Stimulated activated CD8-positive, alpha-beta memory T cell treated with anti-CD3 and anti-CD28 coated beads, Interleukin-7, amount 100 ng/mL, for 48 hours (primary cell): ENCODE measurements at regions not wholly inside any gene's neighbourhood (a gene's known extent, or its start where the extent isn't known, plus 50 kb on each side); places are given as distances from the start of the nearest gene placed in this dataset.
"Not testable (repeated sequence)": the region's sequence is repeated elsewhere in the genome, so short reads cannot be mapped to it uniquely, and the experiment has no call there.

ENCODE experiments used
- DNase-seq, 2 donors: peaks; one replicate each; pipeline ENCODE4 v3.0.0-alpha.2; 2020; ENCODE audit warnings: low read depth in 1 of 2; ENCODE audit errors: extremely low read depth in 1 of 2

DNA sequence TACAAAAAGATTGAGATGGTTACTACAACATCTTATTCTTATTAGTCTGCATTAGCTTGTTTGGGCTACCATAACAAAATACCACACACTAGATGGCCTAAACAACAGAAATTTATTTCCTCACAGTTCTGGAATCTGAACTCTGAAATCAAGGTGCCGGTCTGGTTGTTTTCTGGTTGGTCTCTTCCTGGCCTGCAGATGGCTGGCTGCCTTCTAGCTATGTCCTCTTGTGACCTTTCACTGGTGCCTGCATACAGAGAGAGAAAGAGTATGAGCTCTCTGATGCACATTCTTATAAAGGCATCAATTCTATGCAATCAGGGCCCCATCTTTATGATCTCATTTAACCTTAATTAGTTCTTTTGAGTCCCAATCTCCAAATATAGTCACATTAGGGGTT, 696.5 kb downstream of the TDRD15 start:
- no peak for DNase-seq

DNA sequence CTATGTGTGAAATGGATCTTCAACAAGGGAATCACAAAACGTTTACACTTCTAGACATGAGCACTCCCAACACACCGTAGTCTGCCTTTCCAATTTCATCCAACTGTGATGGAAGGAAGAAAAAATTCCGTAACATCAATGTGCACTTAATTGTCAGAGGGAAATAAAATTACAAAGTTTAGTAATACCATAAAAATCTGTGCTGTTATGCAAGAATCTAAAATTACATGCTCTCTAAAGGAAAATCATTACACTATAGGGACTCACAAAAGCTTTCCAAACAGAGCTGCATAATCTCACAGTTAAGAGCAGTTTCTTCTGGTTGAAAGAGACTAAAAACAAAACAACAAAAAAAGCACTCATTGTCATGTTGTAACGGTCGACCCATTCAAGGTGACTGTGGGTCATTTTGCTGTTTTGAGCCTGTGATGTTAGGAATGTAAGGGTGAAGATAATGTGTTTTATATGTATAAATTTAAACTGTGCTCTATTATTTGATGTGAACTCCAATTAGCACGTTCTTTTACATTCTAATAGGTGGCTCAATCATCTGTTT, 698.0 kb downstream of the TDRD15 start:
- DNase-seq: no peak

DNA sequence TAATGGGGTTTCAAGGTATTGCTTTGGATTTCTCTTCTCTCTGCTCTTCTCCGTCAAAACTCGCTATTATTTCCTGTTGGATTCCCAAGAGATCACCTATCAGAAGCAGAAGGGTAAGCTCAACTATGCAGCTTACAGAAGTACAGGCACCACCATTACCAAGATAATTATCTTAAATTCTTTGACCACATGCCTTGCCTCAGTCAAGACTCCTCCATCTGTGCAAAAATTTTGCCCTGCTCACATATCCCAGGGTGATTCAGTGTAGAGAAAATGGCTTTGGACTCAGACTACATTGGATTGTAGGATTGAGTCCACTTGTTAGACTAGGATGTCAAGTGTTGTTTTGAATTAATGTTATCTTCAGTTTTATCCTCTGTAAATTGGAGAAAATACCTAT, 698.7 kb downstream of the TDRD15 start:
- DNase-seq: no peak

DNA sequence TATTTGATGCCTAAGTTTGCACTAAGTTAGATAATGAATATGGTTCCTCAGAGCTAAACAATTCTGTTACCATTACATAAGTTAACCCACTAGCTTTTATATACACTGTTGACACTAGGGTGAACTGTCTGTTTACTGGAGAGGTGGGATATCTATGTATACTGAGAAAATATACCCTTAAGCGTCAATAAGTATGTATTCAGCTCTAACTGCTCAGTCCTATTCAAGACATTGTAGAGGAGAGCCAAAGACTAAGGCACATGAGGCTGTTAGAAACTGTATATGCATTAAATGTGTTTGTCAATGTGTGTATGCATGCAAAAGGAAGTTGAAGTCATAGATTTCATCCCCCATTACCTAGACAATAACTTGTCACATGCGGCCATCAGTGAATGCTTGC, 710.0 kb downstream of the TDRD15 start:
- DNase-seq: no peak

DNA sequence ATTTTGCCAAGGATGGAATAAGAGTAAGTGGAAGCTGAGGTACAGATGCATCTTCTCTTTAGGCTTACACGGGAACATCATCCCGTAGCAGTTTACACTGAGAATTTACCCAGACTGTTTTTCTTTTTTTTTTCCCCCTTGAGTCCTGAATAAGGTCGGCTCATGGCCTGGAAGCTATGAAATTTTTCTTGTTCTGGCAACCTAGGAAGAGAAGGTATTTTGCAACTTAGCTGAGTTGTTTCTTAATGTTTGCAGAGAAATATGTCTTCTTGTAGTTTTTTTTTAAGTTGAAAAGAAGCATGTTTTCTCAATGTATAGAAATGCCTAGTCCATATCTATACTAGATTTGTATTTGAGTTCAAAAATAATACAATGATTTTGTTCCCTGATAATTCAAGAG, 712.5 kb downstream of the TDRD15 start:
- no peak for DNase-seq

DNA sequence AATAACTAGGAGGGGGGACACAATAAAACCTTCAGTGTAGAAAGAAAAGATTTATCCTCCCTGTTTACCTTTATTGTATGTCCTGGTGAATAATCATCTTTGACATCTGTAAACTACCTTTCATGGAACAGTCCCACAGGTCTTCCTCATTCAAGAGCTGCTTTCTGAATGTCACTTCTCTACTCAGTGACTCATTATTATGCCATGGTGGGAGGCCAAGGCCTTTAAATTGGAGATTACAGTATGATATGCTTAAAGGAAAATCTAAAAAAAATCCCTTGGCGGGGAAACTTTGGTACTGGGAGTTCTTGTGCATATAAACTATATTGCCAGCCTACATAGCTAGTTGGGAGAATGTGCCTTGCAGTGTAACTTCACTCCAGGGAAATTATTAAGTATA, 713.0 kb downstream of the TDRD15 start:
- no peak for DNase-seq

DNA sequence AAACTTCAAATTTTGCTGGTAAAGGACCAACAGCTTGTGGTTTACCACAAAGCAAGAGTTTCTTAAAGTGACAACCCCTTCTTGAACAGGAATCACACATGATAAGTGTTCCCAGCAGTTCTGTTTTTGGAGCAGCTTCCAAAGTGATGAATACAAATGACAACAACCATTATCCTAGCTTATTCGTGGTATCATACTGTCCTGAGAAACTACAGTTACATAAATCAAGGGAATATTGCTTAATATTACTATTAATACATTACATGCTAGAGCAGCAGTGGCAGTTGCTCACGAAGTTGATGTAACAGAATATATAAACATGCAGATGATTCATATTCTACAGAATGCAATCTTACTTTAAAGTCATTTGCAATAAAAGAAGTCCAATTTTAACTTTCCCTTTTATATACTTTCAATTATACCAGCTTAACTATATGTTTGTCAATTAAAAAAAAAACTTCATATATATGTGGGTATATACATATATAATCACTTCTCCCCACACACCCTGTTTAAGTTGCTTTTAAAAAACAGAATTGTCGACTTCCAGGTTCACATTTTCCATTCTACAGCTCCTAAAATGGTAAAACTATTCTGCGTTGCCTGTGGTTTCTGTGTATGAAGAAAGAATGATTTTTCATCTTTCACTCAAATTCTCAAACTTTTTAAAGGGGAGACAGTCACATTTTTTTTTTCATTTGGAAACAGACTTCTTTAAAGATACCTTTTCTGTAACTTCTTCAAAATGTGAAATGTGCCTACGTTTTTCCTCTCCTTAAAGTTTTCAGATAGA, 713.6 kb downstream of the TDRD15 start:
- no peak for DNase-seq

DNA sequence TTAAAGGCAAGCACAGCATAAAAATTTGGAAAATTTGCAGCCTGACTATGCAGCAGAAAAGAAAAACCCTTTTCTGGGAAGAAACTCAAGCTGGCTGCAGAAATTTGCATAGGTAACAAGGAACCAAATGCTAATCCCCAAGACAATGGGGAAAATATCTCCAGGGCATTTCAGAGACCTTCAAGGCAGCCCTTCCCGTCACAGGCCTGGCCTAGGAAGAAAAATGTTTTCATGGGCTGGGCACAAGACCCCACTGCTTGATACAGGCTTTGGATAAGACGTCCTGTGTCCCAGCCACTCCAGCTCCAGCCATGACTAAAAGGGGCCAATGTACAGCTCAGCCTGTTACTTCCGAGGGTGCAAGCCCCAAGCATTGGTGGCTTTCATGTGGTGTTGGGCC, 717.6 kb downstream of the TDRD15 start:
- no peak for DNase-seq

DNA sequence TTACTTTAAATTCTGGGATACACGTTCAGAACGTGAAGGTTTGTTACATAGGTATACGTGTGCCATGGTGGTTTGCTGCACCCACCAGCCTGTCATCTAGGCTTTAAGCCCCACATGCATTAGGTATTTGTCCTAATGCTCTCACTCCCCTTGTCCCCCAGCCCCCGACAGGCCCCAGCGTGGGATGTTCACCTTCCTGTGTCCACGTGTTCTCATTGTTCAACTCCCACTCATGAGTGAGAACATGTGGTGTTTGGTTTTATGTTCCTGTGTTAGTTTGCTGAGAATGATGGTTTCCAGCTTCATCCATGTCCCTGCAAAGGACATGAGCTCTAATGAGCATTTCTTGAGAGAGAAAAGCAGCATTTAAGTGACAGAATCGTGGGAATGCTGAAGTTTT, 726.6 kb downstream of the TDRD15 start:
- not testable (repeated sequence) for DNase-seq

DNA sequence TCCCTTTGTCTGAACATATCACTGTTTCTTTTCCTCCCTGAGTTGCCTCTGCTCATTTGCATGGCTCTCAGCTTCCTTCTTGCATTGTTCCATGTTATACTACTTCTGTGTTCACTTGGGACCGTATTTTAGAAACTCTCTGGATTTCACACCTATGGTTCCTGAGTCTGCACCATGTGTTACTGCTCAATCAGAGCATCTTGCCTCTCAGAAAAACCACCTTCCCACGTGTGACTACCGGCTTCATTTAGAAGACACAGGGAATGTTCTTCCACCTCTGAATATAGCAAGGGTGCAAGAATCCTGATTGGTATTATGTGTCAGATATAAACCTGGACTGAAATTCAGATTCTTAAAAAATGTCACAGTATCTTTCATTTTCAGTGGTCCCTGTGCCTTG, 731.2 kb downstream of the TDRD15 start:
- DNase-seq: no peak

DNA sequence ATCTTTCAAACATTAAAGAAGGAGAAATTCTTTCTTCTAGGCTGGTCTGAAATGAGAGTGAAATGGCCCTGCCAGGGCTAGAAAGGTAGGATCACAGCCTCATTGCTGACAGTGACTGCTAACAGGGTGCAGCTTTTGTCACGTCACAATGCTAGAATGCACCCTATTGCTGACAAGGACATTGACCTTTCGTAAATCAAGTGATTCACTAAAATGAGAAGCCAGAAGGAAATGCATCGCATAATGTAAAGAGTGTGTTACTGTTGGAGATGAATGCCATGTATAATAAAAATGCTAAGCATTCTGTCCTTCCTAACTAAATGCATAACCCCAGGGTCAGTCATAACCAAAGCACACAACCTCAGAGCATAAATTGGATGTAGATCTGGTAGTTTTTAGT, 732.9 kb downstream of the TDRD15 start:
- no peak for DNase-seq

DNA sequence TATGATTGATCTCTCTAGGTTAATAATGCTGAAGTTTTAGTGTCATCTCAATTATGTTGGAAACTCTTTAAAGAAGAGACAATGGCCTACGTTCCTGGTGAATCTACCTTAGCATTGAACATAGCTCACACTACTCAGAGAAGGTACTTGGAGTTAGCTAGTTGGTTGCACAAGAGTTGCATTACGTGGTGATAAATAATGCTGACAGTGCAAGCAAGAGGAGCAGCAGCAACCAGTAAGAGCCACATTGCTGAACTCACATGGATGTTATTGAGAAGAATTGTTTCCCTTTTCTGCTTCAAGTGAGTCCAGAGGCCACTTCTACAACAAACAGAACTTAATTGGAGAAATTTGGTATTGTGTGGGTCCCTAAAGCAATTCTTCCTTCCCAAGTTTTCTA, 737.1 kb downstream of the TDRD15 start:
- DNase-seq: no peak

DNA sequence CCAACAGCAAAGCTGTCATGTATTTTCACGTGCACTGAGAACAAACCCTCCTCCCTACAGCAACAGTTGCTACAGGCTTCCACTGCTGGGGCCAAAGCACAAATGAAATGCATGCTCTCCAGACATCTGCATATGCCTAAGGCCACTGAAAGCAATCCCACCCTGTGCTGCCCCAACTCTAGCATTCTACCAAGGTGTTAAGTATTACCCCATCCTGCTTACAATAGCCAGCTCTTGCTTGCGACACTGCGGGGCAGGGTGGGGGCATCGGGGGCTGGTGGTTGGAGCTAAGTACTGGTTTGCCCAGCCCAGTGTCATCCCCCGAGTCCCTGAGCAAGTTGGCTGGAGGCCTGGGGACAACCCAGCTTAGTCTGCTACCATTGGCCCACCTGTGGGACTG, 742.5 kb downstream of the TDRD15 start:
- no peak for DNase-seq

DNA sequence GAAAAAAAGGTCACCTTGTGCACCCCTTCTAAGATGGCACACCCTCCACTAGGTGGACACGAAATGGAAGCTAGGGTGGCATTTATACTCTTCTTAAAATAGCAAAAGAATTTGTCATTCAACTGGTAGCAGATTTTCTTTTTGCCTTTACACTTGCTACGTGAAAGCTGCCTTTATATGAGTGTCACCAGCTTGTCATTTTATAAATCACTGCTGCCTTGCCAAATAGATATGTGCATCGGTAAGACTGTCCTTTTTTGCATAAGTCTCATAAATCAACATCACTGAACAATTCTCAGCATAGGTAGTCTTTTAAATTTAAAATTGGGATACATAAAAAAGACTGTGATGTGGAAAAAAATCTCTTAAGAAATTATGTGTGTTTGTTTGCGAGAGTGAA, 764.1 kb downstream of the TDRD15 start:
- no peak for DNase-seq

DNA sequence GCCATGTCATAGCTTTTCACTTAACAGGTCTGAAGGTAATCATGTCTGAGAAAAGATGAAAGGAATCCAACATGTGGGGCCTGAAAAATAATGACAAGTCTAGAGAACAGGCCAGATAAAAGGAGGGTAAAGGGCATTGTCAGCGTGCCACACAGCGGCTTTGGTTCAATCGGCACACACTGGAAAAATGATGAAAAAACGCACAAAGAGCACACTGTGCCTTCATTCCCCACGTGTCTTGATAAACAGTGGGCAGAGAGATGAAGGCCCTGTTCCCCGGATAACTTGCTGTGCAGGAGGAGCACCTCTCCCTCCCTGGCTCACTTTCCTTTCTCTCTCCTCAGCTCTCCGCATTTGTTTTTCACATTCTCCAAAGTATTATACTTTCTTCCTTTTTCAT, 766.3 kb downstream of the TDRD15 start:
- no peak for DNase-seq

DNA sequence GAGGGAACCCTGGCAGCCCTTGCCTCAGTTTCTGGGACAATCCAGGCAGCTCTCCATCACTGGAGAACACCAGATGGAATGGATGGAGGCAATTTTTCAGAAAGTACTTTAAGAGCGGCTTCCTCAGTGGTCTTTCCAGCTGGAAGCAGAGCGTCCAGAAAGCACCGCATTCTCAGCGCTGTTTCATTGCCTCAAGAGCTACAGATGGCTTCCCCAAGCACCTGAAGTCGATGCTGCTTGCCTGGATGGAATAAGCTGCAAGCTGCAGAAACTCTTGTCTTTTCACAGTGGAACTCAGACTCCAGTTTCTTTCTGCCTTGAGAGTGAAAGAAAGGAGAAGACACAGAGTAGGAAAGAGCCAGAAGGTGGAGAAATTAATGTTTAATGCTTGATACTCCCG, 766.9 kb downstream of the TDRD15 start:
- no peak for DNase-seq

DNA sequence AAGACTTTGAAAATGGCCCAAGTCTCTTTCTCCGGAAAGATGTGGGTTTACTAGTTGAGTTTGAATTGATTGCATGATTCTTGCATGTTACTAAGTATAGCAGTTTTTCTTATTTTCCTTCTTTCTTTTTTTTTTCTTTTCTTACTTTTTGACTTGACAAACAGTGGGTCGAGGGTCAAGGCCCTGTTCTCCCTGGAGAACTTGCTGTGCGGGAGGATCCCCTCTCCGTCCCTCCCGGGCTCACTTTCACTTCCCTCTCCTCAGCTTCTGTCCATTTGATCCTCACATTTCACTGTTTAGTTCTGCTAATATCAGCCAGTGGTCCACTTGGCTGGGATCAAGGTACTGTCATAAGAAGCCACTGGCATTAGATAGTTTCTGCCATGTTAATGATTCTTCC, 767.4 kb downstream of the TDRD15 start:
- no peak for DNase-seq

DNA sequence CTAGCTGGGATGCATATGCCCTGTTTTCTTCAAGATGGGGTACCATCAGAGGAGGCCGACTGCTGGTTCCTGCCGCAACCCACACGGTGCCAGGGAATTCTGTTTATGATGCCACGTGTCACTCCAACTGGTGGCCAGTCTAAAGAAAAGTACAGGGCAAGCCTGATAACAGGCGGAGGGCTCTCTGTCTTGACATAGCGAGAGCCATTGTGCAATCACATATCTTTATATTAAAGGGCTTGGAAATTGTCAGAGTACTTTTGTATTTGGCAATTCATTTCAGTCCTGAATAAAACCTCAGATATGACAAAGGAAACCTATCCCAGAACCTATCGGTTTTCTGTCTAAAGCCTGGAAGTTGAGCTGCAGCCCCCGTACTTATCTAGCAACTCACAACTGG, 768.4 kb downstream of the TDRD15 start:
- DNase-seq: no peak

DNA sequence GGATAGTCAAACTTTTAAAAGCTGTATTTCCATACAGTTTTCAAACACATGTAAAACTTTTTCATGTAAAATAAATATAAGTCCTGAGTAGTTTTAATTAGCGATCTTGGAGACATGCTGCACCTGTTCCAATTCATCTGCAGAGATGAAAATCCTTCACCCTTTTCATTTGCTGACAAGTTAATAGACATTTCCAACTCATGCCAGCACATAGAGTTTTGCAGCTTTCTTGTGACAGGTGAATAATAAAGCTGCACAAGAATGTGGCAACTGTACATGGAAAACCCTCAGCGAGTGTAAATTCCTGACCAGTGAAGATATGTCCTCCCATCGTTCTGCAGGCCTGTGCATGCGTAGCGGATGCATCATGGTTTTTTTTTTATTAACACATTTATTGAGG, 771.4 kb downstream of the TDRD15 start:
- DNase-seq: no peak

DNA sequence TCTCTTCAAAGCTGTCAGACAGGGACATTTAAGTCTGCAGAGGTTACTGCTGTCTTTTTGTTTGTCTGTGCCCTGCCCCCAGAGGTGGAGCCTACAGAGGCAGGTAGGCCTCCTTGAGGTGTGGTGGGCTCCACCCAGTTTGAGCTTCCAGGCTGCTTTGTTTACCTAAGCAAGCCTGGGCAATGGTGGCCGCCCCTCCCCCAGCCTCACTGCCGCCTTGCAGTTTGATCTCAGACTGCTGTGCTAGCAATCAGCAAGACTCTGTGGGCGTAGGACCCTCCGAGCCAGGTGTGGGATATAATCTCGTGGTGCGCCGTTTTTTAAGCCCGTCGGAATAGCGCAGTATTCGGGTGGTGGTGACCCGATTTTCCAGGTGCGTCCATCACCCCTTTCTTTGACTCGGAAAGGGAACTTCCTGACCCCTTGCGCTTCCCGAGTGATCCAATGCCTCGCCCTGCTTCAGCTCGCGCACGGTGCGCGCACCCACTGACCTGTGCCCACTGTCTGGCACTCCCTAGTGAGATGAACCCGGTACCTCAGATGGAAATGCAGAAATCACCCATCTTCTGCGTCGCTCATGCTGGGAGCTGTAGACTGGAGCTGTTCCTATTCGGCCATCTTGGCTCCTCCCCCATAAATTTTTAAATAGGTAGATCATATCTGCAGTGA, 785.1 kb downstream of the TDRD15 start:
- not testable (repeated sequence) for DNase-seq

DNA sequence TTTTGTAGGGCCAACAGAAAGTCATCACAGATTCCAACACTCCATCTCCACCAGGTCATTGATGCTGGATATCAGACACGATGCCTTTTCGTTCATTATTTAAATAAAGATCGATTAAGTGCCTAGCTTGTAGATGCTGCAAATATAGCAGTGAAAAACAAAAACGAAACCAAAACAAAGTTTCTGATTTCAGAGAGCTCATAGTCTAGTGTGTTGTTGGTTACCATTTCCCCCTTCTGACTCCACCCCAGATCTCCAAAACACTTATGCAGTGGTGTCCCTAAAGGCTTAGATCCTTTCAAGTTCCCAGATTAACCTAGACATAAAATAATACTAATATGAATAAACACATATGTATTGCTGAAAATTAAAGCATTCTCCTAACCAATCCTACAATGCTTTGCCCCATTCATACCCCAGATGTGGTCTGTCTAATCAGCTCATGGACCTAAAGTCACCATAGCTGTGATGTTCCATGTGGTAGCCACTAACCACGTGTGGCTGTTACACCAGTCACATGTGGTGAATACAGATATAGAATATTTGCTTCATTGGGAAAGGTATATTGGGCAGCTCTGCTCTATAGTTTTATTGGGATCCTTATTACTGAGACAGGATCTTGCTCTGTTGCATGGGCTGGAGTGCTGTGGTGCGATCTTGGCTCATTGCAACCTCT, 787.2 kb downstream of the TDRD15 start:
- no peak for DNase-seq

DNA sequence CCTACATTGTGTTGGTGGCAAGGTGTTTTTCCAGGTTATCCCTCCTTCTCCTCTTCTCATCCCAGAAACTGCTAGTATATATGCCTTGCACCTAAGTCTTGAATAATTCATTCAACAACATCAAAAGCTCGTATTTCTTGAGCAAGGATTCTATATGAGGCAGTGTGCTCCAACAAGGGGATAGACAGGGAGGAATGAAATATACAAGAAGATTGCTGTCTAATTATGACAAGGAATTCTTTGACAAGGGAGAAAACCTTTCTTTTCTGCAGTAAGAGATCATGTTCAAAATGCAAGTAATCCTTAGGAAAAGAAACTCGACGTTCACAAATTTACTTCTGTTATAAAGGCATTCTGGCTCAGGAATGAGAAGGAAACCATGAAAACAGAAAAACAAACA, 788.6 kb downstream of the TDRD15 start:
- no peak for DNase-seq
